ENCODE measurements at regions not wholly inside any gene's neighbourhood (a gene's known extent, or its start where the extent isn't known, plus 50 kb on each side); places are given as distances from the start of the nearest gene placed in this dataset.

- no peak for ATAC-seq
- no peak for DNase-seq (ENCODE audit: low read depth, low spot score)
- Histone ChIP-seq H3K9me3 (ENCODE audit: control insufficient read depth, insufficient read depth, low read depth, low read length) (no peaks in the 10 kb centered on the region), H3K27me3 (ENCODE audit: control insufficient read depth, insufficient read depth, low read length) (no peaks in the 10 kb centered on the region), H3K4me1 (ENCODE audit: control insufficient read depth, insufficient read depth, low read length) (no peaks in the 10 kb centered on the region), H3K4me3 (ENCODE audit: low read depth in 2 of 2, low read length in 2 of 2) (no peak overlapping the region), H3K27ac (ENCODE audit: low read length) (no peak overlapping the region), H3K36me3 (ENCODE audit: control insufficient read depth, insufficient read depth, low read length) (no peaks in the 10 kb centered on the region)
- TF ChIP-seq, protein P1, sequence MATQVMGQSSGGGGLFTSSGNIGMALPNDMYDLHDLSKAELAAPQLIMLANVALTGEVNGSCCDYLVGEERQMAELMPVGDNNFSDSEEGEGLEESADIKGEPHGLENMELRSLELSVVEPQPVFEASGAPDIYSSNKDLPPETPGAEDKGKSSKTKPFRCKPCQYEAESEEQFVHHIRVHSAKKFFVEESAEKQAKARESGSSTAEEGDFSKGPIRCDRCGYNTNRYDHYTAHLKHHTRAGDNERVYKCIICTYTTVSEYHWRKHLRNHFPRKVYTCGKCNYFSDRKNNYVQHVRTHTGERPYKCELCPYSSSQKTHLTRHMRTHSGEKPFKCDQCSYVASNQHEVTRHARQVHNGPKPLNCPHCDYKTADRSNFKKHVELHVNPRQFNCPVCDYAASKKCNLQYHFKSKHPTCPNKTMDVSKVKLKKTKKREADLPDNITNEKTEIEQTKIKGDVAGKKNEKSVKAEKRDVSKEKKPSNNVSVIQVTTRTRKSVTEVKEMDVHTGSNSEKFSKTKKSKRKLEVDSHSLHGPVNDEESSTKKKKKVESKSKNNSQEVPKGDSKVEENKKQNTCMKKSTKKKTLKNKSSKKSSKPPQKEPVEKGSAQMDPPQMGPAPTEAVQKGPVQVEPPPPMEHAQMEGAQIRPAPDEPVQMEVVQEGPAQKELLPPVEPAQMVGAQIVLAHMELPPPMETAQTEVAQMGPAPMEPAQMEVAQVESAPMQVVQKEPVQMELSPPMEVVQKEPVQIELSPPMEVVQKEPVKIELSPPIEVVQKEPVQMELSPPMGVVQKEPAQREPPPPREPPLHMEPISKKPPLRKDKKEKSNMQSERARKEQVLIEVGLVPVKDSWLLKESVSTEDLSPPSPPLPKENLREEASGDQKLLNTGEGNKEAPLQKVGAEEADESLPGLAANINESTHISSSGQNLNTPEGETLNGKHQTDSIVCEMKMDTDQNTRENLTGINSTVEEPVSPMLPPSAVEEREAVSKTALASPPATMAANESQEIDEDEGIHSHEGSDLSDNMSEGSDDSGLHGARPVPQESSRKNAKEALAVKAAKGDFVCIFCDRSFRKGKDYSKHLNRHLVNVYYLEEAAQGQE (IDR thresholded peaks at IDR 0.05; ENCODE audit: insufficient read depth in 1 of 2, low read depth in 2 of 2, low read length in 1 of 2), result no peak
- TF ChIP-seq SIN3A (IDR thresholded peaks at IDR 0.05; ENCODE audit: borderline replicate concordance, insufficient read depth, low read depth, low read length) (no peak), POLR2AphosphoS5 (IDR thresholded peaks at IDR 0.05; ENCODE audit: low read depth, low read length) (no peak), TCF7L2 (IDR thresholded peaks at IDR 0.05; ENCODE audit: low read depth, low read length) (no peak)
- TF ChIP-seq, protein P2, sequence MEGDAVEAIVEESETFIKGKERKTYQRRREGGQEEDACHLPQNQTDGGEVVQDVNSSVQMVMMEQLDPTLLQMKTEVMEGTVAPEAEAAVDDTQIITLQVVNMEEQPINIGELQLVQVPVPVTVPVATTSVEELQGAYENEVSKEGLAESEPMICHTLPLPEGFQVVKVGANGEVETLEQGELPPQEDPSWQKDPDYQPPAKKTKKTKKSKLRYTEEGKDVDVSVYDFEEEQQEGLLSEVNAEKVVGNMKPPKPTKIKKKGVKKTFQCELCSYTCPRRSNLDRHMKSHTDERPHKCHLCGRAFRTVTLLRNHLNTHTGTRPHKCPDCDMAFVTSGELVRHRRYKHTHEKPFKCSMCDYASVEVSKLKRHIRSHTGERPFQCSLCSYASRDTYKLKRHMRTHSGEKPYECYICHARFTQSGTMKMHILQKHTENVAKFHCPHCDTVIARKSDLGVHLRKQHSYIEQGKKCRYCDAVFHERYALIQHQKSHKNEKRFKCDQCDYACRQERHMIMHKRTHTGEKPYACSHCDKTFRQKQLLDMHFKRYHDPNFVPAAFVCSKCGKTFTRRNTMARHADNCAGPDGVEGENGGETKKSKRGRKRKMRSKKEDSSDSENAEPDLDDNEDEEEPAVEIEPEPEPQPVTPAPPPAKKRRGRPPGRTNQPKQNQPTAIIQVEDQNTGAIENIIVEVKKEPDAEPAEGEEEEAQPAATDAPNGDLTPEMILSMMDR (IDR thresholded peaks at IDR 0.05), result no peak
- no TSS peak for BruUV-seq (replicated peaks)
- CTCF ChIA-PET, result no interaction called here
- POLR2A ChIA-PET, result no interaction called here
- intact Hi-C loops (cut with micrococcal nuclease; ENCODE audit: unreplicated experiment), result no loop called here
- in situ Hi-C loops (cut with HindIII; ENCODE audit: low pct_unique_long_range_greater_than_20kb, low sequenced_read_pairs), result no loop called here
These were observed 185.1 kb upstream of the CAMK1G start for GRCh38 chr1:209398313-209398991.

GRCh38 chr1:209399800-209400199 is 183.7 kb upstream of the CAMK1G start:
- TF ChIP-seq, protein P2 (IDR thresholded peaks at IDR 0.05), result no peak
- TF ChIP-seq, protein P1 (IDR thresholded peaks at IDR 0.05; ENCODE audit: insufficient read depth in 1 of 2, low read depth in 2 of 2, low read length in 1 of 2), result no peak
- H3K4me1 ChIP-seq (ENCODE audit: control insufficient read depth, insufficient read depth, low read length), result no peaks in the 10 kb centered on the region
- ATAC-seq, result no peak

More at GRCh38 chr1:209399800-209400199, 183.7 kb upstream of the CAMK1G start:
- H3K9me3 ChIP-seq (ENCODE audit: control insufficient read depth, insufficient read depth, low read depth, low read length), result no peaks in the 10 kb centered on the region
- no TSS peak for BruUV-seq (replicated peaks)
- no peaks in the 10 kb centered on the region; the same call in 1 of the 2 replicates for H3K27me3 ChIP-seq (ENCODE audit: control insufficient read depth, insufficient read depth, low read length)
- H3K27ac ChIP-seq (ENCODE audit: low read length), result no peak overlapping the region
- intact Hi-C loops (cut with micrococcal nuclease; ENCODE audit: unreplicated experiment), result no loop called here
- DNase-seq (ENCODE audit: low read depth, low spot score), result no peak
- H3K4me3 ChIP-seq (ENCODE audit: low read depth in 2 of 2, low read length in 2 of 2), result no peak overlapping the region
- no peaks in the 10 kb centered on the region for H3K36me3 ChIP-seq (ENCODE audit: control insufficient read depth, insufficient read depth, low read length)
- CTCF ChIA-PET, result no interaction called here
- in situ Hi-C loops (cut with HindIII; ENCODE audit: low pct_unique_long_range_greater_than_20kb, low sequenced_read_pairs), result no loop called here
- POLR2A ChIA-PET, result no interaction called here
